CD8-positive, alpha-beta memory T cell (primary cell): ENCODE measurements at regions not wholly inside any gene's neighbourhood (a gene's known extent, or its start where the extent isn't known, plus 50 kb on each side); places are given as distances from the start of the nearest gene placed in this dataset.
A peak's percentile ranks its signal among the peaks of the same experiment; 100 is the strongest.
"Not testable (repeated sequence)": the region's sequence is repeated elsewhere in the genome, so short reads cannot be mapped to it uniquely, and the experiment has no call there.

Experiments
- CTCF ChIA-PET: fragments of 350-600 bp; sonication (Branson Sonifier 250); formaldehyde crosslinking; loops from one replicate; lab custom pipeline; 2021; ENCODE audit warnings: antibody characterized with exemption; lab: Charles Lee
- POLR2A ChIA-PET: fragments of 350-600 bp; sonication (Branson Sonifier 250); formaldehyde crosslinking; loops from one replicate; lab custom pipeline; 2021; ENCODE audit warnings: antibody characterized with exemption; lab: Charles Lee
- DNase-seq, 5 donors: peaks; one replicate each; pipeline versions ENCODE4 v3.0.0 to v3.0.0-alpha.2; 2020 to 2022; ENCODE audit warnings: mixed read lengths in 1 of 5
- H3K27ac ChIP-seq: one replicate; pipeline ENCODE4 v1.7.0; 2013; ENCODE audit warnings: low read depth, mild to moderate bottlenecking, low read length, moderate library complexity
- H3K27me3 ChIP-seq: 2 replicates; pipeline ENCODE4 v1.7.0; 2013; ENCODE audit warnings: low read length, mild to moderate bottlenecking; ENCODE audit not compliant: insufficient read depth, poor library complexity, severe bottlenecking
- H3K36me3 ChIP-seq: 2 replicates; pipeline ENCODE4 v1.7.0; 2013; ENCODE audit warnings: mild to moderate bottlenecking, low read length, moderate library complexity; ENCODE audit not compliant: insufficient read depth
- H3K4me1 ChIP-seq: 2 replicates; pipeline ENCODE4 v1.7.0; 2013; ENCODE audit warnings: mild to moderate bottlenecking, low read length, moderate library complexity; ENCODE audit not compliant: insufficient read depth
- H3K4me3 ChIP-seq: 2 replicates; pipeline ENCODE4 v1.7.0; 2013; ENCODE audit warnings: mild to moderate bottlenecking, low read length
- H3K9me3 ChIP-seq: 2 replicates; pipeline ENCODE4 v1.7.0; 2013; ENCODE audit warnings: mild to moderate bottlenecking, low read length
- H3K27ac Mint-ChIP-seq, 8 donors: one replicate each; pipeline ENCODE4 v1.8.0; 2020 to 2021; ENCODE audit warnings: mixed read lengths in 8 of 8, mild to moderate bottlenecking in 6 of 8, inconsistent platforms in 3 of 8, moderate library complexity in 3 of 8
- H3K27me3 Mint-ChIP-seq, 2 donors: one replicate each; pipeline ENCODE4 v1.8.0; 2020 to 2021; ENCODE audit warnings: mixed read lengths in 2 of 2, mild to moderate bottlenecking in 1 of 2, moderate library complexity in 1 of 2
- H3K36me3 Mint-ChIP-seq, 3 donors: one replicate each; pipeline ENCODE4 v1.8.0; 2020 to 2021; ENCODE audit warnings: mixed read lengths in 3 of 3, inconsistent platforms in 1 of 3, mild to moderate bottlenecking in 1 of 3
- H3K4me1 Mint-ChIP-seq, 3 donors: one replicate each; pipeline ENCODE4 v1.8.0; 2020 to 2021; ENCODE audit warnings: mixed read lengths in 3 of 3, inconsistent platforms in 1 of 3, mild to moderate bottlenecking in 1 of 3
- H3K4me3 Mint-ChIP-seq, 7 donors: one replicate each; pipeline ENCODE4 v1.8.0; 2020 to 2021; ENCODE audit warnings: mixed read lengths in 7 of 7, mild to moderate bottlenecking in 6 of 7, moderate library complexity in 4 of 7, inconsistent platforms in 2 of 7
- H3K9me3 Mint-ChIP-seq, 5 donors: one replicate each; pipeline ENCODE4 v1.8.0; 2020 to 2022; ENCODE audit warnings: mixed read lengths in 5 of 5, mild to moderate bottlenecking in 3 of 5, moderate library complexity in 2 of 5, inconsistent platforms in 1 of 5

DNA sequence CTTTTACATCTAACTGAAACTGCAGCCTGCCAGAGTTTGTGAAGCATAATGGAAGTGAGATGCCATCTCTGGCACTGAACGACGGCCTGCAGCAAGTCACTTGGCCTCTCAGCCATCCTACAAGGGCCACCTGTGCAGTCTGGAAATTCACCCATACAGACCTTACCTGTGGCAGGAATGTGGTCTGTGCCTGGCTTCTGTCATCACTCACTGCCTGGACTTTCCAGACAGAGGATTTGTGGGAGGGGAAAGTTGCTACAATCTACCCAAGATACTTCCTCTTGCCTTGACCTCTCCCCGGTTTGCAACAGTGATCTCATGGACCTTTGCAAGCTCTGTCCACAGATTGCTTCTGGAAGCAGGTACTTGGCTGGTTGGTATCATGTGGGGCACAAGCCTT is 58.4 kb upstream of the ATP1B1 start:
- H3K36me3 ChIP-seq = no peaks in the 10 kb centered on the region
- Mint-ChIP-seq H3K27me3 (no peaks in the 10 kb centered on the region), H3K36me3 (no peaks in the 10 kb centered on the region), H3K4me1 (peaks cover 25 to 28% (median 28%) of the 10 kb centered on the region in 3 donors), H3K27ac (no peak overlapping the region), H3K9me3 (no peaks in the 10 kb centered on the region), H3K4me3 (no peak overlapping the region)
- CTCF ChIA-PET = no interaction called here
- no peak for DNase-seq
- POLR2A ChIA-PET = no interaction called here
- no peak overlapping the region for H3K27ac ChIP-seq
- H3K4me3 ChIP-seq = no peak overlapping the region
- peaks cover 32% of the 10 kb centered on the region for H3K4me1 ChIP-seq
- no peaks in the 10 kb centered on the region for H3K9me3 ChIP-seq
- H3K27me3 ChIP-seq = no peaks in the 10 kb centered on the region

DNA sequence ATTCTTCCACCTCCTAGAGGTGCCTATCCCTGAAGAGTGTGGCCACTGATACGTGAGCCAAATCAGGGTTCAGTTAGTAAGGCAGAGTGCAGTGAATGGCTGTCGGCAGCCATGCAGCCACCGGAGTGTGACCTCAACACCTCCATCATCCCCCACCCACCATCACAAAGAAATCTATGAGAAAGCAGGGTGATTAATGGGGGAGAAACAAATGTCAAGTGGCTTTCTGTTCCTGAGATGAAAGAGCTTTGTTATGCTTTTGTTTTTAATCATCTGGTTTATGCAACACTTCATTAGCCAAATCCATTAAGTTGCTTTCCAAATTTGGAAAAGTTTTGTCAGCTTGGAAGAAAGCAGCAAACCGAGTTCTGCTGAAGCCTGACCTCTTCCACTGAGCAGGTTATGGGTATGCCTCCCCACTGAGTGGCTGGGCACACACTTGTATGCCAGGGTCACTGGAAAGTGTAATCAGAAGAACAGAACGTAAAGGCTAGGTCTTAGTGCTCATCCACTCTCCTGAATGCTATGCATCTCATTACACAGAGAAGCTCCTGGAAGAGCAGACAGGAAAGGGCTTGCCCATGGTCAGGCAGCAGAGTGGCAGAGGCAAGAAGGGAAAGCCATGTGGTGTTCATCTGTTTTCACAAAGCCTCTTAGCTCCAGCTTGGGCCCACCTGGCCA is 57.1 kb upstream of the ATP1B1 start:
- Mint-ChIP-seq H3K27me3 (peaks cover 0 to 2% of the 10 kb centered on the region in 2 donors), H3K4me1 (peaks cover 11 to 15% (median 14%) of the 10 kb centered on the region in 3 donors), H3K4me3 (no peak overlapping the region), H3K27ac (peak overlapping the region in 1 of 8 donors; percentile 19), H3K36me3 (no peaks in the 10 kb centered on the region), H3K9me3 (peaks cover 0 to 2% (median 0%) of the 10 kb centered on the region in 5 donors)
- H3K36me3 ChIP-seq = no peaks in the 10 kb centered on the region
- POLR2A ChIA-PET = no interaction called here
- no peaks in the 10 kb centered on the region for H3K27me3 ChIP-seq
- DNase-seq = no peak
- H3K4me1 ChIP-seq = peaks cover 18% of the 10 kb centered on the region
- CTCF ChIA-PET = interaction anchor here (0.6 to 1.0 kb wide), 2 partner anchors 8 to 309 kb away, joined by 3 read pairs; no protein-coding TSS in a partner anchor
- H3K4me3 ChIP-seq = no peak overlapping the region
- no peak overlapping the region for H3K27ac ChIP-seq
- no peaks in the 10 kb centered on the region for H3K9me3 ChIP-seq

DNA sequence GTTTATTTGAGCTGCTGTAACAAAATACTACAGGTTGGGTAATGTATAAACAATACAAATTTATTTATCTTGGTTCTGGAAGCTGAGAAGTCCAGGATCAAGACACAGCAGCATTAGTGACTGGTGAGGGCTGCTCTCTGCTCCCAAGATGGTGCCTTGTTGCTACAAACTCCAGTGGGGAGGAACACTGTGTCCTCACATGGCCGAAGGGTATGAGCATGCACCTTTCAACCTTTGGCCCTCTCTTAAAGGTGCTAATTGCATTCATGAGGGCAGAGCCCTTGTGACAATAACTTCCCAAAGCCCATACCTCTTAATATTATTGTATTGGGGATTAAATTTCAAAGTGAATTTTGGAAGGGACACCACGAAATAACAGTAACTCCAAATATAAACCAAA is 55.3 kb upstream of the ATP1B1 start:
- H3K4me1 Mint-ChIP-seq = no peaks in the 10 kb centered on the region
- H3K27me3 ChIP-seq = no peaks in the 10 kb centered on the region
- no peak overlapping the region for H3K4me3 Mint-ChIP-seq
- DNase-seq = no peak
- no peaks in the 10 kb centered on the region for H3K9me3 ChIP-seq
- peaks cover 2 to 9% of the 10 kb centered on the region in 2 donors for H3K27me3 Mint-ChIP-seq
- H3K36me3 Mint-ChIP-seq = no peaks in the 10 kb centered on the region
- peaks cover under 1% of the 10 kb centered on the region for H3K4me1 ChIP-seq
- ChIA-PET POLR2A (no interaction called here), CTCF (no interaction called here)
- no peak overlapping the region for H3K27ac ChIP-seq
- H3K9me3 Mint-ChIP-seq = peaks cover 0 to 2% (median 0%) of the 10 kb centered on the region in 5 donors
- no peak overlapping the region for H3K27ac Mint-ChIP-seq
- H3K36me3 ChIP-seq = no peaks in the 10 kb centered on the region
- no peak overlapping the region for H3K4me3 ChIP-seq

DNA sequence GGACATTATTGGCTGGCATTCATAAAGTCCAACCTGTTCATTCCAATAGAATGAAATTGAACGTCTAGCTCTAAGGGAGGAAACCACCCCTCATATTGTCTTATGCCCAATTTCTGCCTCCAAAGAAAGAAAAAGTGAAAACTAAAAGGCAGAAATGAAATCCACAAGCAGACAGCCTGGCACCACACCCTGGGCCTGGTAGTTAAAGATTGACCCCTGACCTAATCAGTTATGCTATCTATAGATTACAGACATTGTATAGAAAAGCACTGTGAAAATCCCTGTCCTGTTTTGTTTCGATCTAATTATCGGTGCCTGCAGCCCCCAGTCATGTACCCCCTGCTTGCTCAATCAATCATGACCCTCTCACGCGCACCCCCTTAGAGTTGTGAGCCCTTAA is 54.3 kb upstream of the ATP1B1 start:
- H3K9me3 ChIP-seq, H3K27me3 ChIP-seq, H3K36me3 ChIP-seq, H3K4me1 Mint-ChIP-seq, H3K4me1 ChIP-seq, CTCF ChIA-PET, H3K4me3 ChIP-seq, DNase-seq, H3K36me3 Mint-ChIP-seq, H3K27ac Mint-ChIP-seq, H3K27ac ChIP-seq, H3K9me3 Mint-ChIP-seq, POLR2A ChIA-PET, H3K4me3 Mint-ChIP-seq: not testable (repeated sequence)
- H3K27me3 Mint-ChIP-seq = peaks cover 6 to 15% of the 10 kb centered on the region in 2 donors

DNA sequence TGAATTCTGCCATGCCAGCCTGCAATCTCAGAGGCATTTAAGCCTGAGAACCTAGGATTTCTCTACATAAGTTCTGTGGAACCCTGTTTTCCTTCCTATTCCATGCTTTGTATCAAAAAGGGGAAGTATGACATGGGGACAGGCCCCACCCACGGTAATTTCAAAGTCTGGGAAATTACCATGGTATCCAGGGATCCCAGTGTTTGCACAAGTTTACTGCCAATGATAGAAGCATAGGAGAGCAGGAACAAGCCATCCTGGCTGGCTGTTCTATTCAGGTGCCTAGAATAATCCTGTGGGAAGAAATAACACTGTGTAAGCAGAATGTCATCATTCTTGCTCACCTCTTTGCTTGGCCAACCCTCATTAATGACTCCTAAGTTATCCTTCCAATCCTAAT is 53.8 kb upstream of the ATP1B1 start:
- no peaks in the 10 kb centered on the region for H3K36me3 ChIP-seq
- no peak for DNase-seq
- Mint-ChIP-seq H3K27ac (no peak overlapping the region), H3K27me3 (peaks cover 6 to 19% of the 10 kb centered on the region in 2 donors), H3K4me1 (no peaks in the 10 kb centered on the region), H3K4me3 (no peak overlapping the region), H3K9me3 (peaks cover 0 to 2% (median 0%) of the 10 kb centered on the region in 5 donors), H3K36me3 (peaks cover 0 to 4% (median 0%) of the 10 kb centered on the region in 3 donors)
- ChIA-PET CTCF (no interaction called here), POLR2A (no interaction called here)
- no peak overlapping the region for H3K27ac ChIP-seq
- H3K27me3 ChIP-seq = no peaks in the 10 kb centered on the region
- no peaks in the 10 kb centered on the region for H3K9me3 ChIP-seq
- no peaks in the 10 kb centered on the region for H3K4me1 ChIP-seq
- H3K4me3 ChIP-seq = no peak overlapping the region

- POLR2A ChIA-PET = no interaction called here
- H3K27ac Mint-ChIP-seq = no peak overlapping the region
- no peaks in the 10 kb centered on the region for H3K36me3 ChIP-seq
Observed at GRCh38 chr1:169053196-169053595, 53.3 kb upstream of the ATP1B1 start.

More at GRCh38 chr1:169053196-169053595, 53.3 kb upstream of the ATP1B1 start:
- Histone ChIP-seq H3K4me3 (no peak overlapping the region), H3K27ac (no peak overlapping the region), H3K27me3 (no peaks in the 10 kb centered on the region), H3K9me3 (no peaks in the 10 kb centered on the region), H3K4me1 (no peaks in the 10 kb centered on the region)
- Mint-ChIP-seq H3K9me3 (peaks cover 0 to 2% (median 0%) of the 10 kb centered on the region in 5 donors), H3K4me1 (no peaks in the 10 kb centered on the region), H3K27me3 (peaks cover 6 to 23% of the 10 kb centered on the region in 2 donors), H3K36me3 (peaks cover 0 to 4% (median 0%) of the 10 kb centered on the region in 3 donors), H3K4me3 (no peak overlapping the region)
- CTCF ChIA-PET = no interaction called here
- DNase-seq = no peak
